ENCODE measurements at regions not wholly inside any gene's neighbourhood (a gene's known extent, or its start where the extent isn't known, plus 50 kb on each side); places are given as distances from the start of the nearest gene placed in this dataset.

GRCh38 chr4:1487761-1488160 is 81.5 kb upstream of the NKX1-1 start:
- intact Hi-C loops (cut with DNase I; ENCODE audit: low total_unique reads): no loop called here
- H3K4me1 ChIP-seq: no peaks in the 10 kb centered on the region
- no peak overlapping the region for H3K4me3 ChIP-seq

GRCh38 chr4:1487106-1487505 is 80.9 kb upstream of the NKX1-1 start:
- Histone ChIP-seq H3K4me3 (no peak overlapping the region), H3K27ac (no peak overlapping the region), H3K4me1 (no peaks in the 10 kb centered on the region), H3K36me3 (ENCODE audit: low read depth, missing control alignments) (no peaks in the 10 kb centered on the region), H3K9me3 (no peaks in the 10 kb centered on the region), H3K27me3 (no peaks in the 10 kb centered on the region)
- WGBS, 2 donors: 95 to 97% methylated on average over 9 of the region's 9 CpGs
- intact Hi-C loops (cut with DNase I; ENCODE audit: low total_unique reads): no loop called here
- DNase-seq: no peak
- TF ChIP-seq CTCF (IDR thresholded peaks at IDR 0.05) (no peak), POLR2A (IDR thresholded peaks at IDR 0.05) (no peak)

More at GRCh38 chr4:1487761-1488160, 81.5 kb upstream of the NKX1-1 start:
- 84 to 97% methylated on average over 8 of the region's 8 CpGs for WGBS, 2 donors
- H3K9me3 ChIP-seq: no peaks in the 10 kb centered on the region
- TF ChIP-seq CTCF (IDR thresholded peaks at IDR 0.05): no peak
- no peak for TF ChIP-seq POLR2A (IDR thresholded peaks at IDR 0.05)
- no peak overlapping the region for H3K27ac ChIP-seq
- no peak for DNase-seq
- no peaks in the 10 kb centered on the region for H3K27me3 ChIP-seq
- H3K36me3 ChIP-seq (ENCODE audit: low read depth, missing control alignments): no peaks in the 10 kb centered on the region

GRCh38 chr4:1485280-1485679 is 79.0 kb upstream of the NKX1-1 start:
- no peak overlapping the region for H3K27ac ChIP-seq
- no peaks in the 10 kb centered on the region for H3K9me3 ChIP-seq
- H3K36me3 ChIP-seq (ENCODE audit: low read depth, missing control alignments): no peaks in the 10 kb centered on the region
- H3K27me3 ChIP-seq: no peaks in the 10 kb centered on the region
- no peak for DNase-seq
- intact Hi-C loops (cut with DNase I; ENCODE audit: low total_unique reads): no loop called here
- TF ChIP-seq CTCF (IDR thresholded peaks at IDR 0.05) (no peak), POLR2A (IDR thresholded peaks at IDR 0.05) (no peak)
- H3K4me1 ChIP-seq: no peaks in the 10 kb centered on the region
- no peak overlapping the region for H3K4me3 ChIP-seq

DNA sequence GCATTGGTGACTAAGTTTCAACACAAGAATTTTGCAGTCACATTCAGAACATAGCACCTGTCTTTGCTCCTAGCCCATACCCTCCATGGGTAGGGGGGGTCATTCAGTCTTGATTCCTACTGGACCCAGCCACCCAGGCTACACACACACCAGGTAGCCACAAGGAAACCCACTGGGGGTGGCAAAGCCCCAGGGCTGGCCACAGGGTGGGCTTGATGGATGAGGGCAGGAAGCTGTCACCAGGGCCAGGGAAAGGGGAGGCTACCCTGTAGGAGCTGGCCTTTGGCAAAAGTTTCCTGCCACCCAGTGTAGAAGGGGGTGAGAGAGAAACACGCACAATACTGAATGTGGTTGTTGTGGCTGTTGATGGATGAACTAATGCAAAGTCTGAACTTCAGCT is 74.5 kb upstream of the NKX1-1 start:
- H3K36me3 ChIP-seq (ENCODE audit: low read depth, missing control alignments): no peaks in the 10 kb centered on the region
- no peaks in the 10 kb centered on the region for H3K4me1 ChIP-seq
- no peak for DNase-seq
- WGBS, 2 donors: 80 to 88% methylated on average over 1 of the region's 1 CpG
- no peak overlapping the region for H3K27ac ChIP-seq
- no peaks in the 10 kb centered on the region for H3K27me3 ChIP-seq
- TF ChIP-seq CTCF (IDR thresholded peaks at IDR 0.05) (no peak), POLR2A (IDR thresholded peaks at IDR 0.05) (no peak)
- H3K4me3 ChIP-seq: no peak overlapping the region
- no peaks in the 10 kb centered on the region for H3K9me3 ChIP-seq
- intact Hi-C loops (cut with DNase I; ENCODE audit: low total_unique reads): no loop called here

GRCh38 chr4:1479454-1479853 is 73.2 kb upstream of the NKX1-1 start:
- 90 to 91% methylated on average over 8 to 10 of the region's 10 CpGs for WGBS, 2 donors
- no peaks in the 10 kb centered on the region for H3K9me3 ChIP-seq
- intact Hi-C loops (cut with DNase I; ENCODE audit: low total_unique reads): no loop called here

More at GRCh38 chr4:1479454-1479853, 73.2 kb upstream of the NKX1-1 start:
- H3K36me3 ChIP-seq (ENCODE audit: low read depth, missing control alignments): no peaks in the 10 kb centered on the region
- DNase-seq: no peak
- H3K4me3 ChIP-seq: no peak overlapping the region
- TF ChIP-seq CTCF (IDR thresholded peaks at IDR 0.05) (no peak), POLR2A (IDR thresholded peaks at IDR 0.05) (no peak)
- no peaks in the 10 kb centered on the region for H3K27me3 ChIP-seq
- no peak overlapping the region for H3K27ac ChIP-seq
- no peaks in the 10 kb centered on the region for H3K4me1 ChIP-seq

Measured in testis (tissue), 2 donors.